ENCODE measurements at regions not wholly inside any gene's neighbourhood (a gene's known extent, or its start where the extent isn't known, plus 50 kb on each side); places are given as distances from the start of the nearest gene placed in this dataset.

GRCh38 chr20:22400440-22400839, 183.9 kb downstream of the FOXA2 start:
- H4K5ac ChIP-seq (ENCODE audit: insufficient read length, low read depth, low read length): no peak overlapping the region
- H3K14ac ChIP-seq (ENCODE audit: insufficient read length): no peak overlapping the region
- no peak overlapping the region for H3K9ac ChIP-seq (replicated peaks in 1 of 4; ENCODE audit: extremely low read depth in 1 of 4, low read depth in 3 of 4, low read length in 3 of 4)
- no peak overlapping the region for H2BK120ac ChIP-seq (replicated peaks; ENCODE audit: low read depth, low read length)
- peak; percentile 24 for FAIRE-seq
- no peak overlapping the region for H4K8ac ChIP-seq (ENCODE audit: extremely low read depth, insufficient read depth, low read length)
- H2BK12ac ChIP-seq (ENCODE audit: low read depth, low read length): no peak overlapping the region
- H2BK20ac ChIP-seq (ENCODE audit: low read length): no peak overlapping the region
- no peak overlapping the region for H3K23ac ChIP-seq (ENCODE audit: insufficient read length)
- no peak overlapping the region for H3K4me3 ChIP-seq (ENCODE audit: extremely low read depth in 1 of 4, insufficient read depth in 2 of 4, low read depth in 3 of 4, low read length in 4 of 4)
- no peaks in the 10 kb centered on the region for H3K23me2 ChIP-seq (ENCODE audit: low read depth, low read length)
- H3K27ac ChIP-seq (ENCODE audit: low read depth, low read length): no peak overlapping the region
- no peaks in the 10 kb centered on the region for H3K79me2 ChIP-seq (ENCODE audit: control insufficient read depth in 1 of 2, insufficient read depth in 2 of 2, low read length in 2 of 2)
- H3K27me3 ChIP-seq (replicated peaks in 1 of 4; ENCODE audit: control insufficient read depth in 3 of 4, extremely low read depth in 1 of 4, insufficient read depth in 3 of 4, low read length in 3 of 4): peaks cover 0 to 9% (median 5%) of the 10 kb centered on the region in 4 experiments; a peak in 4 of 7 replicates
- H3K79me1 ChIP-seq (ENCODE audit: low read depth, low read length): no peaks in the 10 kb centered on the region
- H2BK15ac ChIP-seq (ENCODE audit: low read length): no peak overlapping the region
- no peak overlapping the region for H3K4ac ChIP-seq (replicated peaks; ENCODE audit: insufficient read length, low read depth, low read length)
- no peak overlapping the region for H2BK5ac ChIP-seq (ENCODE audit: low read depth, low read length)
- H3K56ac ChIP-seq (replicated peaks; ENCODE audit: insufficient read length, low read depth, low read length): no peak overlapping the region
- peaks cover 0 to 7% (median under 1%) of the 10 kb centered on the region in 4 experiments; a peak in 6 of 7 replicates for H3K4me1 ChIP-seq (replicated peaks in 1 of 4; ENCODE audit: control insufficient read depth in 3 of 4, insufficient read depth in 4 of 4, low read length in 3 of 4)
- no peaks in the 10 kb centered on the region for H4K20me1 ChIP-seq (replicated peaks in 1 of 2; ENCODE audit: control insufficient read depth in 1 of 2, insufficient read depth in 2 of 2, low read length in 2 of 2)
- H4K91ac ChIP-seq (replicated peaks; ENCODE audit: insufficient read length, low read length): no peak overlapping the region
- no peak overlapping the region for H3K18ac ChIP-seq (ENCODE audit: extremely low read depth, low read length)
- H3K9me3 ChIP-seq (ENCODE audit: insufficient read depth in 2 of 2, low read depth in 1 of 2, low read length in 1 of 2): no peaks in the 10 kb centered on the region
- CTCF ChIA-PET (ENCODE audit: partially characterized antibody): no interaction called here
- no peaks in the 10 kb centered on the region for H3K36me3 ChIP-seq (ENCODE audit: control insufficient read depth in 2 of 4, insufficient read depth in 4 of 4, low read length in 3 of 4)
- POLR2A ChIA-PET (ENCODE audit: partially characterized antibody): no interaction called here
- no peak overlapping the region for H2AK5ac ChIP-seq (ENCODE audit: low read depth, low read length)
- no peak for DNase-seq (ENCODE audit: low read depth in 1 of 2, low spot score in 2 of 2)
- 93% methylated on average over 4 of the region's 4 CpGs; no CpG with 5 or more reads in 1 of the 2 experiments for WGBS, 2 experiments (ENCODE audit: extremely low coverage in 1 of 2, insufficient coverage in 1 of 2, insufficient read length in 1 of 2, insufficient replicate concordance in 2 of 2, low coverage in 1 of 2, low lambda C conversion rate in 2 of 2, missing lambda C conversion rate in 1 of 2)
- no peak overlapping the region for H2AFZ ChIP-seq (ENCODE audit: low read length)
- no peak overlapping the region for H3K4me2 ChIP-seq (ENCODE audit: insufficient read depth in 1 of 2, low read depth in 2 of 2, low read length in 2 of 2)
- TF ChIP-seq SP2 (IDR thresholded peaks at IDR 0.05; ENCODE audit: low read length) (no peak), ATF3 (IDR thresholded peaks at IDR 0.05; ENCODE audit: insufficient read depth, low read depth, low read length) (no peak), CHD1 (IDR thresholded peaks at IDR 0.05; ENCODE audit: low read depth, low read length) (no peak), HDAC6 (IDR thresholded peaks at IDR 0.05; ENCODE audit: low read depth, low read length) (no peak), KDM1A (IDR thresholded peaks at IDR 0.05; ENCODE audit: borderline replicate concordance, low read length) (no peak), CBX5 (IDR thresholded peaks at IDR 0.05; ENCODE audit: low read depth, low read length) (no peak), BRCA1 (IDR thresholded peaks at IDR 0.05; ENCODE audit: low read depth, low read length) (no peak)

All from H1 (cell line).